ENCODE measurements at regions not wholly inside any gene's neighbourhood (a gene's known extent, or its start where the extent isn't known, plus 50 kb on each side); places are given as distances from the start of the nearest gene placed in this dataset.
"Not testable (repeated sequence)": the region's sequence is repeated elsewhere in the genome, so short reads cannot be mapped to it uniquely, and the experiment has no call there.

DNA sequence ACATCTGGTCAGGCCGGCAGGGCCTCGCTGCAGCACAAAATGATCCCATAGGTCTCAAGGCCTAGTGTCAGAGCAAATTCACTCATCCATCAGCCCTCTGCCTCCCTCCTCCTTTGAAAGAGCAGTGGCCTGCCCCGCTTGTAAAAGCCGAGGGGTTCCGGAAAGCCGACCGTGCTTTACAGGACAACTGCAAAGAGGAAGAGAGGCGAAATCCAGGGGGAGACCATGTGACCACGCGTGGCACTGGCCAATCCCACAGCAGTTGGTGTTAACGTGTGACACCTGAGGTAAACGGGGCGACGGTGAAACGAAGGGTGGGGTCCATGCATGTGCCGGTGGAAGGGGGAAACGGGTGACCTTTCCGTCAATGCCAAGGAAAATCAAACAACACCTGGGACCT, 688.6 kb upstream of the TPTE start:
- TF ChIP-seq, protein P1, sequence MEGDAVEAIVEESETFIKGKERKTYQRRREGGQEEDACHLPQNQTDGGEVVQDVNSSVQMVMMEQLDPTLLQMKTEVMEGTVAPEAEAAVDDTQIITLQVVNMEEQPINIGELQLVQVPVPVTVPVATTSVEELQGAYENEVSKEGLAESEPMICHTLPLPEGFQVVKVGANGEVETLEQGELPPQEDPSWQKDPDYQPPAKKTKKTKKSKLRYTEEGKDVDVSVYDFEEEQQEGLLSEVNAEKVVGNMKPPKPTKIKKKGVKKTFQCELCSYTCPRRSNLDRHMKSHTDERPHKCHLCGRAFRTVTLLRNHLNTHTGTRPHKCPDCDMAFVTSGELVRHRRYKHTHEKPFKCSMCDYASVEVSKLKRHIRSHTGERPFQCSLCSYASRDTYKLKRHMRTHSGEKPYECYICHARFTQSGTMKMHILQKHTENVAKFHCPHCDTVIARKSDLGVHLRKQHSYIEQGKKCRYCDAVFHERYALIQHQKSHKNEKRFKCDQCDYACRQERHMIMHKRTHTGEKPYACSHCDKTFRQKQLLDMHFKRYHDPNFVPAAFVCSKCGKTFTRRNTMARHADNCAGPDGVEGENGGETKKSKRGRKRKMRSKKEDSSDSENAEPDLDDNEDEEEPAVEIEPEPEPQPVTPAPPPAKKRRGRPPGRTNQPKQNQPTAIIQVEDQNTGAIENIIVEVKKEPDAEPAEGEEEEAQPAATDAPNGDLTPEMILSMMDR (IDR thresholded peaks at IDR 0.05; ENCODE audit: low read depth, low read length, missing input control), result not testable (repeated sequence)
- TF ChIP-seq, protein P2, sequence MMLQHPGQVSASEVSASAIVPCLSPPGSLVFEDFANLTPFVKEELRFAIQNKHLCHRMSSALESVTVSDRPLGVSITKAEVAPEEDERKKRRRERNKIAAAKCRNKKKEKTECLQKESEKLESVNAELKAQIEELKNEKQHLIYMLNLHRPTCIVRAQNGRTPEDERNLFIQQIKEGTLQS (IDR thresholded peaks at IDR 0.05), result not testable (repeated sequence)
- not testable (repeated sequence) for TF ChIP-seq HNF4A (conservative IDR thresholded peaks at IDR 0.05); EGR1 (IDR thresholded peaks at IDR 0.05; ENCODE audit: low read depth in 2 of 2); YY1 (IDR thresholded peaks at IDR 0.05); FOXA1 (IDR thresholded peaks at IDR 0.05); GABPA (IDR thresholded peaks at IDR 0.05 in 1 of 2, conservative IDR thresholded peaks at IDR 0.05 in 1 of 2); RXRA (IDR thresholded peaks at IDR 0.05); SP1 (IDR thresholded peaks at IDR 0.05); RAD21 (IDR thresholded peaks at IDR 0.05); JUND (IDR thresholded peaks at IDR 0.05)
- TF ChIP-seq, protein P3, sequence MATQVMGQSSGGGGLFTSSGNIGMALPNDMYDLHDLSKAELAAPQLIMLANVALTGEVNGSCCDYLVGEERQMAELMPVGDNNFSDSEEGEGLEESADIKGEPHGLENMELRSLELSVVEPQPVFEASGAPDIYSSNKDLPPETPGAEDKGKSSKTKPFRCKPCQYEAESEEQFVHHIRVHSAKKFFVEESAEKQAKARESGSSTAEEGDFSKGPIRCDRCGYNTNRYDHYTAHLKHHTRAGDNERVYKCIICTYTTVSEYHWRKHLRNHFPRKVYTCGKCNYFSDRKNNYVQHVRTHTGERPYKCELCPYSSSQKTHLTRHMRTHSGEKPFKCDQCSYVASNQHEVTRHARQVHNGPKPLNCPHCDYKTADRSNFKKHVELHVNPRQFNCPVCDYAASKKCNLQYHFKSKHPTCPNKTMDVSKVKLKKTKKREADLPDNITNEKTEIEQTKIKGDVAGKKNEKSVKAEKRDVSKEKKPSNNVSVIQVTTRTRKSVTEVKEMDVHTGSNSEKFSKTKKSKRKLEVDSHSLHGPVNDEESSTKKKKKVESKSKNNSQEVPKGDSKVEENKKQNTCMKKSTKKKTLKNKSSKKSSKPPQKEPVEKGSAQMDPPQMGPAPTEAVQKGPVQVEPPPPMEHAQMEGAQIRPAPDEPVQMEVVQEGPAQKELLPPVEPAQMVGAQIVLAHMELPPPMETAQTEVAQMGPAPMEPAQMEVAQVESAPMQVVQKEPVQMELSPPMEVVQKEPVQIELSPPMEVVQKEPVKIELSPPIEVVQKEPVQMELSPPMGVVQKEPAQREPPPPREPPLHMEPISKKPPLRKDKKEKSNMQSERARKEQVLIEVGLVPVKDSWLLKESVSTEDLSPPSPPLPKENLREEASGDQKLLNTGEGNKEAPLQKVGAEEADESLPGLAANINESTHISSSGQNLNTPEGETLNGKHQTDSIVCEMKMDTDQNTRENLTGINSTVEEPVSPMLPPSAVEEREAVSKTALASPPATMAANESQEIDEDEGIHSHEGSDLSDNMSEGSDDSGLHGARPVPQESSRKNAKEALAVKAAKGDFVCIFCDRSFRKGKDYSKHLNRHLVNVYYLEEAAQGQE (IDR thresholded peaks at IDR 0.05), result not testable (repeated sequence)
- TF ChIP-seq, protein P4, sequence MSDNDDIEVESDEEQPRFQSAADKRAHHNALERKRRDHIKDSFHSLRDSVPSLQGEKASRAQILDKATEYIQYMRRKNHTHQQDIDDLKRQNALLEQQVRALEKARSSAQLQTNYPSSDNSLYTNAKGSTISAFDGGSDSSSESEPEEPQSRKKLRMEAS (IDR thresholded peaks at IDR 0.05), result not testable (repeated sequence)
- TF ChIP-seq, protein P5, sequence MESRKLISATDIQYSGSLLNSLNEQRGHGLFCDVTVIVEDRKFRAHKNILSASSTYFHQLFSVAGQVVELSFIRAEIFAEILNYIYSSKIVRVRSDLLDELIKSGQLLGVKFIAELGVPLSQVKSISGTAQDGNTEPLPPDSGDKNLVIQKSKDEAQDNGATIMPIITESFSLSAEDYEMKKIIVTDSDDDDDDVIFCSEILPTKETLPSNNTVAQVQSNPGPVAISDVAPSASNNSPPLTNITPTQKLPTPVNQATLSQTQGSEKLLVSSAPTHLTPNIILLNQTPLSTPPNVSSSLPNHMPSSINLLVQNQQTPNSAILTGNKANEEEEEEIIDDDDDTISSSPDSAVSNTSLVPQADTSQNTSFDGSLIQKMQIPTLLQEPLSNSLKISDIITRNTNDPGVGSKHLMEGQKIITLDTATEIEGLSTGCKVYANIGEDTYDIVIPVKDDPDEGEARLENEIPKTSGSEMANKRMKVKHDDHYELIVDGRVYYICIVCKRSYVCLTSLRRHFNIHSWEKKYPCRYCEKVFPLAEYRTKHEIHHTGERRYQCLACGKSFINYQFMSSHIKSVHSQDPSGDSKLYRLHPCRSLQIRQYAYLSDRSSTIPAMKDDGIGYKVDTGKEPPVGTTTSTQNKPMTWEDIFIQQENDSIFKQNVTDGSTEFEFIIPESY (IDR thresholded peaks at IDR 0.05), result not testable (repeated sequence)
